CD4-positive, CD25-positive, alpha-beta regulatory T cell (primary cell): ENCODE measurements at regions not wholly inside any gene's neighbourhood (a gene's known extent, or its start where the extent isn't known, plus 50 kb on each side); places are given as distances from the start of the nearest gene placed in this dataset.
"Not testable (repeated sequence)": the region's sequence is repeated elsewhere in the genome, so short reads cannot be mapped to it uniquely, and the experiment has no call there.

Experiments
- ATAC-seq, 2 donors: fragments of 150-1000 bp; cut with Tn5 transposase; one replicate each; pipeline ENCODE4 v1.10.0; 2021; ENCODE audit warnings: low read depth in 2 of 2, moderate number of reproducible peaks in 2 of 2, moderate library complexity in 1 of 2
- DNase-seq, 3 donors: peaks; one replicate each; pipeline versions ENCODE4 v3.0.0 to v3.0.0-alpha.2; 2012 to 2022; ENCODE audit warnings: mixed read lengths in 1 of 3
- H3K27ac ChIP-seq: one replicate; pipeline ENCODE4 v1.7.0; 2013; ENCODE audit warnings: mild to moderate bottlenecking, low read length; ENCODE audit not compliant: insufficient read depth, poor library complexity, severe bottlenecking
- H3K27me3 ChIP-seq: one replicate; pipeline ENCODE4 v1.7.0; 2013; ENCODE audit warnings: low read length; ENCODE audit not compliant: control insufficient read depth, insufficient read depth
- H3K36me3 ChIP-seq: one replicate; pipeline ENCODE4 v1.7.0; 2013; ENCODE audit warnings: mild to moderate bottlenecking, low read length, moderate library complexity; ENCODE audit not compliant: control insufficient read depth, insufficient read depth
- H3K4me1 ChIP-seq: 2 replicates; pipeline ENCODE4 v1.7.0; 2013; ENCODE audit warnings: mild to moderate bottlenecking, low read length; ENCODE audit not compliant: insufficient read depth, control insufficient read depth, poor library complexity, severe bottlenecking
- H3K4me3 ChIP-seq: one replicate; pipeline ENCODE4 v1.7.0; 2013; ENCODE audit warnings: low read depth, mild to moderate bottlenecking, low read length, moderate library complexity
- H3K9me3 ChIP-seq, 2 experiments: 1 replicate in 1 of 2; 2 replicates in 1 of 2; pipeline ENCODE4 v1.7.0; 2013; ENCODE audit warnings: low read length in 2 of 2, mild to moderate bottlenecking in 1 of 2, moderate library complexity in 1 of 2; ENCODE audit not compliant: control insufficient read depth in 2 of 2
- H3K27ac Mint-ChIP-seq, 3 donors: one replicate each; pipeline ENCODE4 v1.8.0; 2020 to 2022; ENCODE audit warnings: mild to moderate bottlenecking in 3 of 3, mixed read lengths in 3 of 3, moderate library complexity in 2 of 3
- H3K27me3 Mint-ChIP-seq: one replicate; pipeline ENCODE4 v1.8.0; 2022; ENCODE audit warnings: mild to moderate bottlenecking, mixed read lengths
- H3K36me3 Mint-ChIP-seq: one replicate; pipeline ENCODE4 v1.8.0; 2020; ENCODE audit warnings: mixed read lengths
- H3K4me1 Mint-ChIP-seq, 4 donors: one replicate each; pipeline ENCODE4 v1.8.0; 2020 to 2022; ENCODE audit warnings: mixed read lengths in 4 of 4, mild to moderate bottlenecking in 1 of 4
- H3K4me3 Mint-ChIP-seq, 4 donors: one replicate each; pipeline ENCODE4 v1.8.0; 2020 to 2022; ENCODE audit warnings: mild to moderate bottlenecking in 4 of 4, mixed read lengths in 4 of 4, moderate library complexity in 3 of 4
- H3K9me3 Mint-ChIP-seq, 7 donors: one replicate each; pipeline ENCODE4 v1.8.0; 2020 to 2022; ENCODE audit warnings: mixed read lengths in 7 of 7, mild to moderate bottlenecking in 3 of 7, moderate library complexity in 2 of 7

DNA sequence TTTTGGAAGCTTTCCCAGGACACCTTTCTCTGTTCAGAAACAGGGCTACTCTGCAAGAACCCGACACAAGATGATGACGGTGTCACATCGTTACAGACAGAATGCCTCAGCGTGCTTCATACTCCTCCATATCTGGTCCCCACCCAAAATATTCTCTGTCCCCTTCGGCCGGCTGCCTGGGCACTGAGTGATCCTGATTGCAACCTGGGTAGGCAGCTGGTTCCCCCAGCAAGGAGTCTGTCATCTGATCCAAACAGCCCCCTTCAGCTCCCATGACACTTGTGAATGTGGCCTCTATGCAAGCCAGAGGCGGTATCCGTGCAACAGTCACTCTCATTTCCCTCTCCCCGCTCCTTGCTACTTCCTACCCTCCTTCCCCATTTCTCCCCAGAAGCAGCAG is 431.7 kb upstream of the B3GAT1 start:
- Mint-ChIP-seq H3K27ac (no peak overlapping the region), H3K36me3 (no peaks in the 10 kb centered on the region), H3K27me3 (no peaks in the 10 kb centered on the region), H3K4me3 (no peak overlapping the region), H3K4me1 (no peaks in the 10 kb centered on the region), H3K9me3 (peaks cover 0 to 3% (median 0%) of the 10 kb centered on the region in 7 donors)
- ATAC-seq (no peak), DNase-seq (no peak)
- H3K4me1 ChIP-seq = no peaks in the 10 kb centered on the region
- H3K36me3 ChIP-seq = no peaks in the 10 kb centered on the region
- H3K27ac ChIP-seq = no peak overlapping the region
- H3K27me3 ChIP-seq = no peaks in the 10 kb centered on the region
- no peak overlapping the region for H3K4me3 ChIP-seq
- no peaks in the 10 kb centered on the region for H3K9me3 ChIP-seq

DNA sequence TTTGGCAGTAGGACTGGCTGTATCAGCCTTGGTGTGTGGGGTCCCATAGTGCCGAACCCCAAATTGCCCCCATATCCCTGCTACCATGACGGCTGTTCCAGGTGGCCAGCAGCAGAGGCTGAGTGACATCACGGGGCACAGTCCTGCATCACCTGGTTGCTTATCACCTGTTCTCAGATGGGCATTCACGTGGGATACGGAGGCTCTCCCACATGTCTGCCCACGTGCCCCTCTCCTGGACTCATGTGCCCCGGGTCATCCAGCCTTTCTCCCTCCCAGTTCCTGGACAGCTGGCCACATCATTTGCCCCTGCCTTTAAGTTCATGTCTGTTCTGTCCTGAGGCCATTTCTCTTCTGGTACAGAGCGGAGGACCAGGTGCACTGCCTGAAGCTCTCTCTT is 431.0 kb upstream of the B3GAT1 start:
- H3K27me3 ChIP-seq = no peaks in the 10 kb centered on the region
- H3K9me3 ChIP-seq = no peaks in the 10 kb centered on the region
- Mint-ChIP-seq H3K4me3 (no peak overlapping the region), H3K9me3 (peaks cover 0 to 3% (median 0%) of the 10 kb centered on the region in 7 donors), H3K27ac (no peak overlapping the region), H3K36me3 (no peaks in the 10 kb centered on the region), H3K27me3 (no peaks in the 10 kb centered on the region), H3K4me1 (no peaks in the 10 kb centered on the region)
- H3K36me3 ChIP-seq = no peaks in the 10 kb centered on the region
- no peaks in the 10 kb centered on the region for H3K4me1 ChIP-seq
- no peak overlapping the region for H3K27ac ChIP-seq
- no peak overlapping the region for H3K4me3 ChIP-seq
- ATAC-seq = no peak
- DNase-seq = no peak

DNA sequence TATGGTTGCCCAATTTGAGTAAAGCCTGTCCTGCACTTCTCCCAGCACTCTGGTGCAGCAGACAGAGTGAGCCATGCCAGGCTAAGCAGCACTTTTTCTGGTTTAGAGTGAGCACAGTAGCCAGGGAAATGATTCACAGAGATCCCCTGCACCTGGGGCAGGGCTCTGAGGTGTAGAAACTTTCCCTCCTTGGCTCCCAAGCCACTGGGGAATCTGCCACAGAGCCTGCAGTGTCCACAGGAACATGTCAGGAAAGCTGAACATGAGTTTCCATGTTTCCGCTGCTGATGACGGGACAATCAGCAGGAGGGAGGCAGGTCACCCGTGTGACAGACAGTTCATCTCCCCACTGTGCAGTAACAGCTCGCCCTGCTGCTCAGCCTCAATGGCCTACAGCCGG is 429.9 kb upstream of the B3GAT1 start:
- DNase-seq (no peak), ATAC-seq (no peak)
- Histone ChIP-seq H3K36me3 (no peaks in the 10 kb centered on the region), H3K4me3 (no peak overlapping the region), H3K27ac (no peak overlapping the region), H3K27me3 (no peaks in the 10 kb centered on the region), H3K4me1 (no peaks in the 10 kb centered on the region), H3K9me3 (no peaks in the 10 kb centered on the region)
- H3K36me3 Mint-ChIP-seq = no peaks in the 10 kb centered on the region
- no peaks in the 10 kb centered on the region for H3K27me3 Mint-ChIP-seq
- H3K4me1 Mint-ChIP-seq = no peaks in the 10 kb centered on the region
- H3K9me3 Mint-ChIP-seq = peaks cover 0 to 3% (median 0%) of the 10 kb centered on the region in 7 donors
- no peak overlapping the region for H3K27ac Mint-ChIP-seq
- H3K4me3 Mint-ChIP-seq = no peak overlapping the region

DNA sequence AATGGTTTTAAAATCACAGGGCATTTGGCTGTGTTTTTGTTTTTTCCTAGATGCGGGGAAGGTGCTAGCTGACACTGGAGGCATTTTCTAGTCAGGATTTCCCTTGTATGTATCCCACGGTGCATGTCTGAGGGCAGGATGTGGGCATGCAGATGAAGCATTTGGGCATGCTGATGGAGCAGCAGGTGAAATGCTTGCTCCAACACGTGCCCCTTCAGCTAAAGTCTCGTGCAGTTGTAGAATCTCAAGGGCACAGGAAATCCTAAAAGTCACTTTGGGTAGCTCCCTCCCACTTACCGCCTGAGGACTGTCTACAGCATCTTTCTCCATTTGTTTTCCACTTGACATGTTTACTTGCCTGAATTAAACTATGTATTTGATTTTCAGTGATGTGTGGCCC is 429.4 kb upstream of the B3GAT1 start:
- no peaks in the 10 kb centered on the region for H3K36me3 Mint-ChIP-seq
- Histone ChIP-seq H3K4me3 (no peak overlapping the region), H3K9me3 (no peaks in the 10 kb centered on the region), H3K36me3 (no peaks in the 10 kb centered on the region), H3K4me1 (no peaks in the 10 kb centered on the region), H3K27me3 (no peaks in the 10 kb centered on the region), H3K27ac (no peak overlapping the region)
- DNase-seq (no peak), ATAC-seq (no peak)
- H3K27me3 Mint-ChIP-seq = no peaks in the 10 kb centered on the region
- no peaks in the 10 kb centered on the region for H3K4me1 Mint-ChIP-seq
- peaks cover 0 to 3% (median 0%) of the 10 kb centered on the region in 7 donors for H3K9me3 Mint-ChIP-seq
- no peak overlapping the region for H3K4me3 Mint-ChIP-seq
- H3K27ac Mint-ChIP-seq = no peak overlapping the region

DNA sequence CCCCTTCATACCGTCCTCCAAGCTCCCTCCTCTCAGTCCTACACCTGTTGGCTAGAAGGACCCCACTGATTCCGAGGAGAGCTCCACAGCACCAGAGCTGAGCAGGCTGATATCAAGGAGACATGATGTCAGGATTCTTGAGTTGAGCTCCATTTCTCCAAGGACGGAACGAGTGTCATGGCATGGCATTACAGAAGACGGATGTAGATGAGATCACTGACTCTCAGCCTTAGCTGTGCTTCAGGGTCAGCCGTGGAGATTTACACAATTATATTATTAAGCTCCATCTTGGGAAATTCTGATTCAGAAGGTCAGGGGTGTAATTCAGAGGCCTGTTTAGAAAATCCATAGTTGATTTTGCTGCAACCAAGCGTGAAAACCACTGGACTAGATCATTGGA is 428.9 kb upstream of the B3GAT1 start:
- ATAC-seq (no peak), DNase-seq (no peak)
- H3K27me3 Mint-ChIP-seq = no peaks in the 10 kb centered on the region
- Histone ChIP-seq H3K27ac (no peak overlapping the region), H3K36me3 (no peaks in the 10 kb centered on the region), H3K27me3 (no peaks in the 10 kb centered on the region), H3K9me3 (no peaks in the 10 kb centered on the region), H3K4me1 (no peaks in the 10 kb centered on the region), H3K4me3 (no peak overlapping the region)
- H3K4me1 Mint-ChIP-seq = no peaks in the 10 kb centered on the region
- peaks cover 0 to 3% (median 0%) of the 10 kb centered on the region in 7 donors for H3K9me3 Mint-ChIP-seq
- peak overlapping the region in 1 of 3 donors; percentile 42 for H3K27ac Mint-ChIP-seq
- no peak overlapping the region for H3K4me3 Mint-ChIP-seq
- no peaks in the 10 kb centered on the region for H3K36me3 Mint-ChIP-seq

DNA sequence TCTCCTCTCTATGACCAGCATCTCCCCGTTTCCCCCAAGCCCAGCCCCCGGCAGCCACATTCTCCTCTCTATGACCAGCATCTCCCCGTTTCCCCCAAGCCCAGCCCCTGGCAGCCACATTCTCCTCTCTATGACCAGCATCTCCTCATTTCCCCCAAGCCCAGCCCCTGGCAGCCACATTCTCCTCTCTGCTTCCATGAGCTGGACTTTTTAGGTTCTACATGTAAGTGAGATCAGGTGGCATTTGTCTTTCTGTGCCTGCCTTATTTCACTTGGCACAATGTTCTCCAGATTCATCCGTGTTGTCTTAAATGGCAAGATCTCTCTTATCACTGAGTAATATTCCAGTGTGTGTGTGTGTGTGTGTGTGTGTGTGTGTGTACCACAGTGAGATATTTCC is 428.1 kb upstream of the B3GAT1 start:
- H3K27me3 ChIP-seq, H3K36me3 Mint-ChIP-seq, ATAC-seq, H3K4me3 Mint-ChIP-seq, H3K36me3 ChIP-seq, DNase-seq, H3K4me3 ChIP-seq, H3K4me1 ChIP-seq, H3K27me3 Mint-ChIP-seq, H3K4me1 Mint-ChIP-seq, H3K27ac Mint-ChIP-seq, H3K27ac ChIP-seq, H3K9me3 ChIP-seq, H3K9me3 Mint-ChIP-seq: not testable (repeated sequence)

DNA sequence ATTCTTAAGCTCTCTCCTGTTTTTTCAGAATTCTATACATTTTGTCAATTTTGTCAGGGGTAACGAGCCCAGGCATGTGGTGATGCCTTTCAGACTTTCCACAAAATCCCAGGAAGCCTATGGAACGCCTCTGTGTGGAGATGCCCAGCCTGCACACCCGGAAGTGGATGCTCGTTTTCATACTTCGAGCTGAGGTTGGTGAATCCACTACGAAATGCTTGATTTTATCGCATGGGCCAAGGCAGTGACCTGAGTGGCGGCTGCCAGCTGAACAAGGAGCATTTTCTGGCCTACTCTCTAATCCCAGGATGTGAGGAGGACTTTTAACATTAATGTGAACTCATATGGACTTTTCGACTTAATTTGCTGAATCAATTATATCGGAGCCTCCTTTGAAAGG is 426.7 kb upstream of the B3GAT1 start:
- Histone ChIP-seq H3K27me3 (no peaks in the 10 kb centered on the region), H3K4me3 (no peak overlapping the region), H3K27ac (no peak overlapping the region), H3K9me3 (no peaks in the 10 kb centered on the region), H3K36me3 (no peaks in the 10 kb centered on the region), H3K4me1 (no peaks in the 10 kb centered on the region)
- H3K9me3 Mint-ChIP-seq = peaks cover 0 to 3% (median 0%) of the 10 kb centered on the region in 7 donors
- no peaks in the 10 kb centered on the region for H3K4me1 Mint-ChIP-seq
- H3K27me3 Mint-ChIP-seq = no peaks in the 10 kb centered on the region
- no peaks in the 10 kb centered on the region for H3K36me3 Mint-ChIP-seq
- ATAC-seq (no peak), DNase-seq (no peak)
- no peak overlapping the region for H3K27ac Mint-ChIP-seq
- no peak overlapping the region for H3K4me3 Mint-ChIP-seq

DNA sequence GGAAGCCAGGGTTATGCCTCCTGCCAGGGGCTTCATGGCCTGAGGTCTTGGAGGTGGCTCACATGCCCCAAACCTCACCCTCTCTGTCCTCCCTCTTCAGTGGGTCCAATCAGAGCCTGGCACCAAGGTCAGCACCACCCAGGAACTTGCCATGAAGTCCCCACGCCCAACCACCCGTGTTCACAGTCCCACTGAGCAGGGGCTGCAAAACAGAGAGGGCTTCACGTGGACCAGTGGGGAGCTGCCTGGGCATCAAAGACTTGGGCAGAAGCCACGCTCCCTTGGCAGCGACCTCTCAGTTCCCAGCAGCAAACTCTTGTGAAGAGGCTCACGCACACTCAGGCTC is 425.8 kb upstream of the B3GAT1 start:
- Histone ChIP-seq H3K4me3 (no peak overlapping the region), H3K36me3 (no peaks in the 10 kb centered on the region), H3K27ac (no peak overlapping the region), H3K4me1 (no peaks in the 10 kb centered on the region), H3K27me3 (no peaks in the 10 kb centered on the region), H3K9me3 (no peaks in the 10 kb centered on the region)
- Mint-ChIP-seq H3K4me1 (no peaks in the 10 kb centered on the region), H3K27ac (no peak overlapping the region), H3K36me3 (no peaks in the 10 kb centered on the region), H3K9me3 (no peaks in the 10 kb centered on the region), H3K4me3 (no peak overlapping the region), H3K27me3 (no peaks in the 10 kb centered on the region)
- ATAC-seq (no peak), DNase-seq (no peak)
